ENCODE measurements at regions not wholly inside any gene's neighbourhood (a gene's known extent, or its start where the extent isn't known, plus 50 kb on each side); places are given as distances from the start of the nearest gene placed in this dataset.

DNA sequence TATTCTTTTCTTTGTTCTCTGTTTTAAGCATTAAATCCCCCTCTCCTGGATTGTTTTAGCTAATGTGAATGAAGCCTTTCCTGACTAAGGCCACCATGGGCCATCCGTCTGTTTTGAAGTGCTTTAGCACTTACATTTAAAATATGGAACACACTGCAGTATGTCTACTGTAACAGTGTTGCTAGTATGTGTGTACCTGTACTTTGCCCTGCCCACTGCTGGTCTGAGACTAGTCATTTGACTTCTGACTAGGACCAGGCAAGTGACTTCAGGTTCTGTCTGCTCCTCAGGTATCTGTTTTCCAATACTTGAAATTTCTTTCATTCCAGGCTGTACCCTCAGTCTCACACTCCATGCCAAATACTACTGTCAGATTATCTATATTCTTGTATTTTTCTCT is 120.1 kb upstream of the TSPAN8 start:
- H3K27me3 ChIP-seq (ENCODE audit: control insufficient read depth in 2 of 2, insufficient read depth in 2 of 2, low read length in 2 of 2): no peaks in the 10 kb centered on the region
- WGBS (ENCODE audit: insufficient coverage, low coverage, missing lambda C conversion rate): 79% methylated on average over 1 of the region's 1 CpG
- peak overlapping the region; percentile 20 for H2AFZ ChIP-seq (ENCODE audit: low read depth, low read length)
- H3K9me3 ChIP-seq (replicated peaks; ENCODE audit: control insufficient read depth, insufficient read depth, low read depth, low read length): no peaks in the 10 kb centered on the region
- no peak overlapping the region for H3K27ac ChIP-seq (ENCODE audit: extremely low read depth, low read depth, low read length)
- no peak overlapping the region for H3K4me3 ChIP-seq
- in situ Hi-C loops (cut with MboI): no loop called here
- no TSS peak for BruUV-seq (replicated peaks)
- ChIA-PET CTCF (ENCODE audit: low intra/inter-chr PET ratio) (no interaction called here), POLR2A (no interaction called here)
- no peaks in the 10 kb centered on the region for H3K79me2 ChIP-seq (ENCODE audit: control insufficient read depth, insufficient read depth, low read length)
- FAIRE-seq: no peak
- no peaks in the 10 kb centered on the region for H3K4me1 ChIP-seq (replicated peaks in 1 of 2; ENCODE audit: control insufficient read depth in 2 of 2, insufficient read depth in 2 of 2, low read length in 2 of 2)
- H3K9me1 ChIP-seq (ENCODE audit: control insufficient read depth, insufficient read depth, low read length): no peaks in the 10 kb centered on the region
- H4K20me1 ChIP-seq (replicated peaks; ENCODE audit: control insufficient read depth, insufficient read depth, low read length): no peaks in the 10 kb centered on the region
- no peak for TF ChIP-seq HLTF (IDR thresholded peaks at IDR 0.05)
- TF ChIP-seq, protein P1, sequence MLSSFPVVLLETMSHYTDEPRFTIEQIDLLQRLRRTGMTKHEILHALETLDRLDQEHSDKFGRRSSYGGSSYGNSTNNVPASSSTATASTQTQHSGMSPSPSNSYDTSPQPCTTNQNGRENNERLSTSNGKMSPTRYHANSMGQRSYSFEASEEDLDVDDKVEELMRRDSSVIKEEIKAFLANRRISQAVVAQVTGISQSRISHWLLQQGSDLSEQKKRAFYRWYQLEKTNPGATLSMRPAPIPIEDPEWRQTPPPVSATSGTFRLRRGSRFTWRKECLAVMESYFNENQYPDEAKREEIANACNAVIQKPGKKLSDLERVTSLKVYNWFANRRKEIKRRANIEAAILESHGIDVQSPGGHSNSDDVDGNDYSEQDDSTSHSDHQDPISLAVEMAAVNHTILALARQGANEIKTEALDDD (IDR thresholded peaks at IDR 0.05): peak; percentile 29; the same call in 1 of the 2 replicates
- peak; percentile 59 for ATAC-seq
- intact Hi-C loops (cut with micrococcal nuclease): no loop called here
- H3K4me2 ChIP-seq (ENCODE audit: insufficient read depth, low read length): no peak overlapping the region
- H3K9ac ChIP-seq (ENCODE audit: insufficient read depth in 1 of 2, low read depth in 2 of 2, low read length in 2 of 2): no peak overlapping the region
- no peak for DNase-seq (ENCODE audit: extremely low read depth in 1 of 4, low spot score in 3 of 4)
- H3K36me3 ChIP-seq (ENCODE audit: control insufficient read depth, insufficient read depth, low read length): no peaks in the 10 kb centered on the region

DNA sequence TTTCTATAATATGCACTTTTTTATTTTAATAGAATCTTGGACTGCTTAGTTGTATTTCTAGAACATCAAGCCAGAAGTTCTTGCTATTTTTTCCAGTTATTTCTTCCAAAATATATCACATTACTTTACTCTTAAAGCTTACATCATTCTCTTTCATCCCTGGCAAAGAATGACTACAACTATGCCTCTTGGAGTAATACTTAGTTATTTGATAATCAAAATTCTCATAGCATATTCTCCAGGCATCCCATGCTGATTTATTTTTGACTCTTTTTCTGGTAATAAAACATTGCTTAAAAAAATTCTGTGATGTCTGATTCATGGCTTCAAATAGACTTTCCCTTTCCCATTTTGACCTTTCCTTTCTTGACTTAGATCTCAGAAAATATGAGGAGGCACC is 118.7 kb upstream of the TSPAN8 start:
- in situ Hi-C loops (cut with MboI) (no loop called here), intact Hi-C loops (cut with micrococcal nuclease) (no loop called here)
- Histone ChIP-seq H3K9ac (ENCODE audit: insufficient read depth in 1 of 2, low read depth in 2 of 2, low read length in 2 of 2) (no peak overlapping the region), H3K9me3 (replicated peaks; ENCODE audit: control insufficient read depth, insufficient read depth, low read depth, low read length) (no peaks in the 10 kb centered on the region), H3K4me3 (no peak overlapping the region), H3K27ac (ENCODE audit: extremely low read depth, low read depth, low read length) (no peak overlapping the region), H3K36me3 (ENCODE audit: control insufficient read depth, insufficient read depth, low read length) (no peaks in the 10 kb centered on the region), H3K9me1 (ENCODE audit: control insufficient read depth, insufficient read depth, low read length) (no peaks in the 10 kb centered on the region), H3K27me3 (ENCODE audit: control insufficient read depth in 2 of 2, insufficient read depth in 2 of 2, low read length in 2 of 2) (no peaks in the 10 kb centered on the region), H3K4me2 (ENCODE audit: insufficient read depth, low read length) (no peak overlapping the region), H3K4me1 (replicated peaks in 1 of 2; ENCODE audit: control insufficient read depth in 2 of 2, insufficient read depth in 2 of 2, low read length in 2 of 2) (no peaks in the 10 kb centered on the region), H2AFZ (ENCODE audit: low read depth, low read length) (no peak overlapping the region), H3K79me2 (ENCODE audit: control insufficient read depth, insufficient read depth, low read length) (no peaks in the 10 kb centered on the region), H4K20me1 (replicated peaks; ENCODE audit: control insufficient read depth, insufficient read depth, low read length) (no peaks in the 10 kb centered on the region)
- POLR2A ChIA-PET: no interaction called here
- DNase-seq (ENCODE audit: extremely low read depth in 1 of 4, low spot score in 3 of 4): no peak
- ATAC-seq: no peak
- no TSS peak for BruUV-seq (replicated peaks)
- CTCF ChIA-PET (ENCODE audit: low intra/inter-chr PET ratio): no interaction called here
- FAIRE-seq: no peak
- TF ChIP-seq CREB3L1 (IDR thresholded peaks at IDR 0.05; ENCODE audit: borderline replicate concordance, low read depth): no peak
- no peak for TF ChIP-seq NUFIP1 (IDR thresholded peaks at IDR 0.05; ENCODE audit: partially characterized antibody)
- TF ChIP-seq, protein P2, sequence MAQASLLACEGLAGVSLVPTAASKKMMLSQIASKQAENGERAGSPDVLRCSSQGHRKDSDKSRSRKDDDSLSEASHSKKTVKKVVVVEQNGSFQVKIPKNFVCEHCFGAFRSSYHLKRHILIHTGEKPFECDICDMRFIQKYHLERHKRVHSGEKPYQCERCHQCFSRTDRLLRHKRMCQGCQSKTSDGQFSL (CRISPR knock-in tag; IDR thresholded peaks at IDR 0.05): no peak
- TF ChIP-seq, protein P2 (tag; IDR thresholded peaks at IDR 0.05): no peak
- TF ChIP-seq, protein P3, sequence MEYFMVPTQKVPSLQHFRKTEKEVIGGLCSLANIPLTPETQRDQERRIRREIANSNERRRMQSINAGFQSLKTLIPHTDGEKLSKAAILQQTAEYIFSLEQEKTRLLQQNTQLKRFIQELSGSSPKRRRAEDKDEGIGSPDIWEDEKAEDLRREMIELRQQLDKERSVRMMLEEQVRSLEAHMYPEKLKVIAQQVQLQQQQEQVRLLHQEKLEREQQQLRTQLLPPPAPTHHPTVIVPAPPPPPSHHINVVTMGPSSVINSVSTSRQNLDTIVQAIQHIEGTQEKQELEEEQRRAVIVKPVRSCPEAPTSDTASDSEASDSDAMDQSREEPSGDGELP (CRISPR knock-in tag; IDR thresholded peaks at IDR 0.05; ENCODE audit: borderline replicate concordance): no peak
- TF ChIP-seq KLF6 (CRISPR knock-in tag; IDR thresholded peaks at IDR 0.05; ENCODE audit: borderline replicate concordance): no peak
- no peak for TF ChIP-seq HCFC1 (IDR thresholded peaks at IDR 0.05; ENCODE audit: low read depth, low read length)
- TF ChIP-seq, protein P4, sequence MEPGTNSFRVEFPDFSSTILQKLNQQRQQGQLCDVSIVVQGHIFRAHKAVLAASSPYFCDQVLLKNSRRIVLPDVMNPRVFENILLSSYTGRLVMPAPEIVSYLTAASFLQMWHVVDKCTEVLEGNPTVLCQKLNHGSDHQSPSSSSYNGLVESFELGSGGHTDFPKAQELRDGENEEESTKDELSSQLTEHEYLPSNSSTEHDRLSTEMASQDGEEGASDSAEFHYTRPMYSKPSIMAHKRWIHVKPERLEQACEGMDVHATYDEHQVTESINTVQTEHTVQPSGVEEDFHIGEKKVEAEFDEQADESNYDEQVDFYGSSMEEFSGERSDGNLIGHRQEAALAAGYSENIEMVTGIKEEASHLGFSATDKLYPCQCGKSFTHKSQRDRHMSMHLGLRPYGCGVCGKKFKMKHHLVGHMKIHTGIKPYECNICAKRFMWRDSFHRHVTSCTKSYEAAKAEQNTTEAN (CRISPR knock-in tag; IDR thresholded peaks at IDR 0.05): no peak
- no peak for TF ChIP-seq PHB (CRISPR knock-in tag; IDR thresholded peaks at IDR 0.05)
- TF ChIP-seq SMAD3 (CRISPR knock-in tag; conservative IDR thresholded peaks at IDR 0.05): no peak
